ENCODE measurements at regions not wholly inside any gene's neighbourhood (a gene's known extent, or its start where the extent isn't known, plus 50 kb on each side); places are given as distances from the start of the nearest gene placed in this dataset.

- DNase-seq (ENCODE audit: low spot score), result no peak
Observed at GRCh38 chr1:201686714-201687455, 142.1 kb upstream of the IPO9 start.

- no peak for DNase-seq (ENCODE audit: low spot score)
Observed at GRCh38 chr1:201688514-201688913, 140.4 kb upstream of the IPO9 start.

GRCh38 chr1:201689647-201690046 is 139.3 kb upstream of the IPO9 start:
- no peak for DNase-seq (ENCODE audit: low spot score)

- no peak for DNase-seq (ENCODE audit: low spot score)
Observed at GRCh38 chr1:201690528-201690927, 138.4 kb upstream of the IPO9 start.

- no peak for DNase-seq (ENCODE audit: low spot score)
Observed at GRCh38 chr1:201691716-201692554, 137.0 kb upstream of the IPO9 start.

GRCh38 chr1:201692555-201693394 is 136.2 kb upstream of the IPO9 start:
- DNase-seq (ENCODE audit: low spot score), result no peak

GRCh38 chr1:201693890-201694607 is 134.9 kb upstream of the IPO9 start:
- DNase-seq (ENCODE audit: low spot score), result no peak

GRCh38 chr1:201694608-201695335 is 134.2 kb upstream of the IPO9 start:
- no peak for DNase-seq (ENCODE audit: low spot score)

- no peak for DNase-seq (ENCODE audit: low spot score)
Observed at GRCh38 chr1:201695607-201696006, 133.3 kb upstream of the IPO9 start.

- DNase-seq (ENCODE audit: low spot score), result peak; percentile 94
Observed at GRCh38 chr1:201696217-201696761, 132.7 kb upstream of the IPO9 start.

- DNase-seq (ENCODE audit: low spot score), result no peak
Observed at GRCh38 chr1:201697174-201697573, 131.8 kb upstream of the IPO9 start.

- DNase-seq (ENCODE audit: low spot score), result no peak
Observed at GRCh38 chr1:201701831-201702230, 127.1 kb upstream of the IPO9 start.

- no peak for DNase-seq (ENCODE audit: low spot score)
Observed at GRCh38 chr1:201702936-201703335, 126.0 kb upstream of the IPO9 start.

GRCh38 chr1:201703621-201704438 is 125.1 kb upstream of the IPO9 start:
- DNase-seq (ENCODE audit: low spot score), result peak; percentile 84

GRCh38 chr1:201704439-201704792 is 124.5 kb upstream of the IPO9 start:
- DNase-seq (ENCODE audit: low spot score), result no peak

GRCh38 chr1:201705389-201705788 is 123.6 kb upstream of the IPO9 start:
- DNase-seq (ENCODE audit: low spot score), result no peak

- DNase-seq (ENCODE audit: low spot score), result no peak
Observed at GRCh38 chr1:201706109-201706508, 122.8 kb upstream of the IPO9 start.

- DNase-seq (ENCODE audit: low spot score), result no peak
Observed at GRCh38 chr1:201707027-201707426, 121.9 kb upstream of the IPO9 start.

- no peak for DNase-seq (ENCODE audit: low spot score)
Observed at GRCh38 chr1:201707656-201708055, 121.3 kb upstream of the IPO9 start.

- peak; percentile 66 for DNase-seq (ENCODE audit: low spot score)
Observed at GRCh38 chr1:201708085-201708512, 120.9 kb upstream of the IPO9 start.
